K562 (cell line): ENCODE measurements at regions not wholly inside any gene's neighbourhood (a gene's known extent, or its start where the extent isn't known, plus 50 kb on each side); places are given as distances from the start of the nearest gene placed in this dataset.

Experiments used
- ATAC-seq: fragments of 200-7000 bp; cut with Tn5 transposase; 3 replicates; pipeline ENCODE4 v1.9.1; 2020; ENCODE audit warnings: moderate library complexity
- BruUV-seq: library from RNA; stranded (reverse); fragments of 400-500 nt; replicated peaks from 2 replicates; lab custom pipeline; 2021; lab: Mats Ljungman, UMichigan
- CTCF ChIA-PET: fragments of 300-600 bp; formaldehyde crosslinking; extraction: SDS; loops from one replicate; lab custom pipeline; 2021; ENCODE audit warnings: low intra/inter-chr PET ratio; lab: Yijun Ruan, JAX
- POLR2A ChIA-PET: fragments of 300-600, 350-650 bp; sonication (Branson Sonifier 250); formaldehyde crosslinking; extraction: SDS; loops from one replicate; lab custom pipeline; 2021; ENCODE audit warnings: antibody characterized with exemption, inconsistent platforms; lab: Yijun Ruan, JAX
- DNase-seq, 4 experiments: peaks; one replicate each; pipeline versions ENCODE4 v3.0.0 to v3.0.0-alpha.2; 2011 to 2018; ENCODE audit warnings: low spot score in 3 of 4, mixed read lengths in 3 of 4; ENCODE audit errors: extremely low read depth in 1 of 4
- FAIRE-seq: peaks from 2 replicates; lab custom pipeline; 2011; peaks lifted over from hg19 to GRCh38; lab: Jason Lieb, UNC
- H2AFZ ChIP-seq: 2 replicates; pipeline ENCODE4 v1.6.0; 2011; ENCODE audit warnings: low read depth, low read length, control low read depth, inconsistent platforms
- H3K27ac ChIP-seq: fragments of 200-600 bp; 3 replicates; pipeline ENCODE4 v1.8.0; 2011; ENCODE audit warnings: low read depth, mild to moderate bottlenecking, control low read depth, inconsistent platforms, low read length, moderate library complexity, mixed read lengths; ENCODE audit errors: extremely low read depth
- H3K27me3 ChIP-seq, 2 experiments: fragments of 300-600 bp in 1 of 2; 2 replicates in 1 of 2; 3 replicates in 1 of 2; pipeline versions ENCODE4 v1.6.0 to v1.8.0; 2011; ENCODE audit warnings: inconsistent platforms in 2 of 2, low read length in 2 of 2, mild to moderate bottlenecking in 1 of 2, mixed read lengths in 1 of 2, moderate library complexity in 1 of 2; ENCODE audit not compliant: control insufficient read depth in 2 of 2, insufficient read depth in 2 of 2
- H3K36me3 ChIP-seq: fragments of 300-600 bp; 3 replicates; pipeline ENCODE4 v1.8.0; 2011; ENCODE audit warnings: mild to moderate bottlenecking, low read length, inconsistent platforms; ENCODE audit not compliant: control insufficient read depth, insufficient read depth
- H3K4me1 ChIP-seq, 2 experiments: fragments of 200-600 bp in 1 of 2; replicated peaks in 1 of 2; 2 replicates in 1 of 2; 3 replicates in 1 of 2; pipeline versions ENCODE4 v1.5.1 to v1.8.0; 2011; ENCODE audit warnings: inconsistent platforms in 2 of 2, low read length in 2 of 2, mild to moderate bottlenecking in 1 of 2, mixed read lengths in 1 of 2, moderate library complexity in 1 of 2; ENCODE audit not compliant: control insufficient read depth in 2 of 2, insufficient read depth in 2 of 2
- H3K4me2 ChIP-seq: 2 replicates; pipeline ENCODE4 v1.6.1; 2011; ENCODE audit warnings: low read length, control low read depth, inconsistent platforms, mixed read lengths; ENCODE audit not compliant: insufficient read depth
- H3K4me3 ChIP-seq: fragments of 200-600 bp; sonication (generic), shearing (Covaris generic); 2 replicates; pipeline ENCODE4 v1.5.1; 2016; ENCODE audit warnings: control low read depth, inconsistent platforms
- H3K79me2 ChIP-seq: fragments of 200-600 bp; 3 replicates; pipeline ENCODE4 v1.8.0; 2011; ENCODE audit warnings: low read length, inconsistent platforms; ENCODE audit not compliant: control insufficient read depth, insufficient read depth
- H3K9ac ChIP-seq, 2 experiments: 2 replicates each; pipeline versions ENCODE4 v1.6.0 to v1.6.1; 2011; ENCODE audit warnings: low read depth in 2 of 2, low read length in 2 of 2, control low read depth in 1 of 2, inconsistent platforms in 1 of 2, mild to moderate bottlenecking in 1 of 2, mixed read lengths in 1 of 2; ENCODE audit not compliant: insufficient read depth in 1 of 2
- H3K9me1 ChIP-seq: one replicate; pipeline ENCODE4 v1.6.0; 2011; ENCODE audit warnings: inconsistent platforms, mild to moderate bottlenecking, low read length, moderate library complexity; ENCODE audit not compliant: control insufficient read depth, insufficient read depth
- H3K9me3 ChIP-seq: replicated peaks from 2 replicates; pipeline ENCODE4 v1.5.1; 2011; ENCODE audit warnings: low read depth, low read length, inconsistent platforms; ENCODE audit not compliant: control insufficient read depth, insufficient read depth
- H4K20me1 ChIP-seq: replicated peaks from 2 replicates; pipeline ENCODE4 v1.6.1; 2011; ENCODE audit warnings: low read length, inconsistent platforms, mixed read lengths; ENCODE audit not compliant: control insufficient read depth, insufficient read depth
- CBX1 ChIP-seq: sonication (generic); IDR thresholded peaks from 2 replicates; pipeline ENCODE4 v1.6.1; 2016; ENCODE audit warnings: antibody characterized with exemption, low read depth, mild to moderate bottlenecking
- MEIS2 ChIP-seq: fragments of 450-650 bp; IDR thresholded peaks from 2 replicates; pipeline ENCODE4 v1.6.1; 2014; ENCODE audit warnings: mild to moderate bottlenecking; ENCODE audit not compliant: partially characterized antibody
- WGBS: fragments of 100-300 bp; shearing (Covaris generic); methylation state at CpG from one replicate; pipeline ENCODE4 v1.1.6; 2016; ENCODE audit warnings: low coverage, mixed read lengths; ENCODE audit not compliant: insufficient coverage; ENCODE audit errors: missing lambda C conversion rate; 5-methylcytosine and 5-hydroxymethylcytosine counted together
- in situ Hi-C: fragments of 300-500 bp; cut with MboI; formaldehyde crosslinking; loops from 4 replicates; pipeline ENCODE4 v1.15.0; 2018; ENCODE audit warnings: inconsistent platforms, mixed read lengths
- intact Hi-C: fragments of 100-400 bp; cut with micrococcal nuclease; formaldehyde crosslinking; loops from 2 replicates; pipeline ENCODE4 v1.14.2; 2022
- TF ChIP-seq, protein P1 (sequence below), 2 experiments: IDR thresholded peaks in 1 of 2; conservative IDR thresholded peaks in 1 of 2; 2 replicates each; pipeline ENCODE4 v1.6.1; 2016; ENCODE audit warnings: low read depth in 2 of 2, mild to moderate bottlenecking in 1 of 2, missing compliant biosample characterization in 1 of 2, missing genetic modification characterization in 1 of 2, moderate library complexity in 1 of 2

DNA sequence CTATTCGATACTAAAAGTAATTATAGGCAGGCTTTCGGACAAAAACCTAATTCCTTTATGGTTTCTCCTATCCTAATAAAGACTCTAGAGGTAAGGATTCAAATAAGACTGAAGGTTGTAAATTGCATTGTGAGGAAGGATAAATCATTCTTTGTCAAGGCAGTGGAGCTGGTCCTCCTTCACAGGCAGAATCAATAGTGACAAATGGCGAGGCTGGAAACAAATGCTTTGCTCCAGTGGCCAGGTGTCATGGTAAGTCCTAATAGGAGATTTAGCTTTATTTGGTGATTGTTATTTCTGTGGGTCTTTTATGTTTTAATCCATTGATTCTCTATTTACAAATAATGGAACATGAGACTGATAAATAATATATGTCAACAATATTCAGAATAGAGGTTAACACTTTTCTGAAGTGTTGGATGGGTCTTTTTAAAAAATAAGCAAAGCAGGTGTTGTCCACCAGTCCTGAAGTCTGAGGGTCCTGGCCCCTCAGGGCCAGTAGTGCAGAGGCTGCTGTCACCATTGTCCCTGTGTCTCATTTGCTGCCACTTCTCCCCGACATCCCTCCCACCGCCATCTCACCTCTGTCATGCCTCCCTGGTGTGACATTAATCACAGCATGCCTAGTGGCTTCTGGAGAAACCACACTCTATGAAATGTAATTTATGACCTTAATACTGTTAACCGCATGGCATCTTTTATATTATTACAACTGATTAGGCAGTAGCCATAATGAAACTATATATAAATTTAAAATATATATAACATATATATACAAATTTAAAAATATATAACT is 120.9 kb upstream of the MAGI3 start:
- Histone ChIP-seq H3K79me2 (no peaks in the 10 kb centered on the region), H3K9me3 (no peaks in the 10 kb centered on the region), H3K4me1 (no peaks in the 10 kb centered on the region; a peak in 1 of 5 replicates), H3K9me1 (no peaks in the 10 kb centered on the region), H2AFZ (no peak overlapping the region), H3K4me3 (no peak overlapping the region), H3K27me3 (peaks cover 0 to 4% of the 10 kb centered on the region in 2 experiments; a peak in 1 of 5 replicates), H3K4me2 (no peak overlapping the region), H4K20me1 (no peaks in the 10 kb centered on the region), H3K9ac (no peak overlapping the region), H3K27ac (no peak overlapping the region), H3K36me3 (no peaks in the 10 kb centered on the region)
- CTCF ChIA-PET, result no interaction called here
- TF ChIP-seq, protein P1, sequence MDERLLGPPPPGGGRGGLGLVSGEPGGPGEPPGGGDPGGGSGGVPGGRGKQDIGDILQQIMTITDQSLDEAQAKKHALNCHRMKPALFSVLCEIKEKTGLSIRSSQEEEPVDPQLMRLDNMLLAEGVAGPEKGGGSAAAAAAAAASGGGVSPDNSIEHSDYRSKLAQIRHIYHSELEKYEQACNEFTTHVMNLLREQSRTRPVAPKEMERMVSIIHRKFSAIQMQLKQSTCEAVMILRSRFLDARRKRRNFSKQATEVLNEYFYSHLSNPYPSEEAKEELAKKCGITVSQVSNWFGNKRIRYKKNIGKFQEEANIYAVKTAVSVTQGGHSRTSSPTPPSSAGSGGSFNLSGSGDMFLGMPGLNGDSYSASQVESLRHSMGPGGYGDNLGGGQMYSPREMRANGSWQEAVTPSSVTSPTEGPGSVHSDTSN (CRISPR knock-in tag; IDR thresholded peaks at IDR 0.05; ENCODE audit: low read depth), result no peak
- TF ChIP-seq, protein P1 (tag; conservative IDR thresholded peaks at IDR 0.05; ENCODE audit: low read depth), result peak; percentile 33; the same call in 1 of the 2 replicates
- TF ChIP-seq MEIS2 (peak; percentile 49), CBX1 (no peak)
- DNase-seq, result no peak
- ATAC-seq, result peak; percentile 40; the same call in 2 of the 3 replicates
- WGBS, result 24% methylated on average over 6 of the region's 6 CpGs
- intact Hi-C loops, result no loop called here
- in situ Hi-C loops, result no loop called here
- no TSS peak for BruUV-seq
- FAIRE-seq, result no peak
- POLR2A ChIA-PET, result interaction anchor here (0.7 to 1.7 kb wide), 3 partner anchors 9 to 37 kb away, joined by 3 to 4 read pairs (median 3); no protein-coding TSS in a partner anchor
